AG08395 (cell line): ENCODE measurements at regions not wholly inside any gene's neighbourhood (a gene's known extent, or its start where the extent isn't known, plus 50 kb on each side); places are given as distances from the start of the nearest gene placed in this dataset.
"Not testable (repeated sequence)": the region's sequence is repeated elsewhere in the genome, so short reads cannot be mapped to it uniquely, and the experiment has no call there.

Experiments
- DNase-seq: peaks from one replicate; pipeline ENCODE4 v3.0.0; 2012; ENCODE audit warnings: mixed read lengths, low spot score

DNA sequence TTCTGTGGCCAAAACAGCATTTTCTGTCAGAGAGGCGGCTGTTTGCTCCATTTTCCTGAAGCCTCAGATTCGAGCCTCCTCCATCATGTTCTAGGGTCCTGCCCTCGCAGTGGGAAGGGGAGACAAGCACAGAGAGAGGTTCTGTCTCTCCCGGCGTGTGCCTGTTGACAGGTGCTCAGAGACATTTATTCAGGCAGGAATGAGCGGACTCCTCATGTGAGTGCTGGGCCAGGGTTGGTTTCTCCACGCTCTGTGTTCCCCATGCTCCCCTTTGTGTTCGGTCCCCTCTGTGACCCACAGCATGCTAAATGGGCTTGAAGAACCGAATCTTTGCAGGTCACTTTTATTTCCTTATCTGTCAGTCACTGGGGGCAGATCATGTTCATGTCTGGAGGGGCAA is 374.6 kb downstream of the GLRX3 start:
- no peak for DNase-seq

DNA sequence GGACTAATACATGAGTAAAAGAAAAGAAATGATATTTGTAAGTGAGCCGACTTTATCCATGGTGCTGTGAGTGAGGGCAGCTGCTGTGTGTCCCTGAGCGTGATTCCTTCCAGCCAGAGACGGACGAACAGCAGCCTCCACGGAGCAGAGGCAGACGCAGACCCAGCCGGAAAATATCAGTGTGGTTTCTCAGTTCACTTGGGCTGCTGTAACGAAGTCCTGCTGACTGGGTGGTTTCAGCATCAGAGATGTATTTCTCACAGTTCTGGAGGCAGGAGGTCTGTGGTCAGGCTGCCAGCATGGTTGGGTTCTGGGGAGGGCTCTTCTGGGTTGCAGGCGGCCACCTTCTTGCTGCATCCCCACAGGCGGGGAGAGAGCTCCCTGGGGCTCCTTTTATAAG is 375.6 kb downstream of the GLRX3 start:
- no peak for DNase-seq

DNA sequence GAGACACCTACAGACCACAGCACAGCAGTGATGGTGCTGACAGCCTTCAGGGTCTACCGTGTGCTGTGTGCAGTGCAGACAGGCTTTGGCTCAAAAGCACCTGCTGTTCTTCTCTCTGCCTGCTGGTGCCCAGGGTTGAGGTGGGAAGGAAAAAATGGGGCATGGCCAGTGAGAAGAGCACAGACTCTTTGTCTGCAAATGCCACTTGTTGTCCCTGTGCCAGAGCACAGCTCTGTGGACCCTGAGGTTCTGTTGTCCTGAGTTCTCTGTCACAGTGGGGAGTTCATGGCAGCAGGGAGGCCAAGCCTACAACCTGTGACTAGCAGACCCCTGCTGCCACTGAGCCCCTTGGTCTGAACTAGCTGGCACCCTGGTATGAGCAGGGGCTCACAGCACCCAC is 376.7 kb downstream of the GLRX3 start:
- DNase-seq, result no peak

DNA sequence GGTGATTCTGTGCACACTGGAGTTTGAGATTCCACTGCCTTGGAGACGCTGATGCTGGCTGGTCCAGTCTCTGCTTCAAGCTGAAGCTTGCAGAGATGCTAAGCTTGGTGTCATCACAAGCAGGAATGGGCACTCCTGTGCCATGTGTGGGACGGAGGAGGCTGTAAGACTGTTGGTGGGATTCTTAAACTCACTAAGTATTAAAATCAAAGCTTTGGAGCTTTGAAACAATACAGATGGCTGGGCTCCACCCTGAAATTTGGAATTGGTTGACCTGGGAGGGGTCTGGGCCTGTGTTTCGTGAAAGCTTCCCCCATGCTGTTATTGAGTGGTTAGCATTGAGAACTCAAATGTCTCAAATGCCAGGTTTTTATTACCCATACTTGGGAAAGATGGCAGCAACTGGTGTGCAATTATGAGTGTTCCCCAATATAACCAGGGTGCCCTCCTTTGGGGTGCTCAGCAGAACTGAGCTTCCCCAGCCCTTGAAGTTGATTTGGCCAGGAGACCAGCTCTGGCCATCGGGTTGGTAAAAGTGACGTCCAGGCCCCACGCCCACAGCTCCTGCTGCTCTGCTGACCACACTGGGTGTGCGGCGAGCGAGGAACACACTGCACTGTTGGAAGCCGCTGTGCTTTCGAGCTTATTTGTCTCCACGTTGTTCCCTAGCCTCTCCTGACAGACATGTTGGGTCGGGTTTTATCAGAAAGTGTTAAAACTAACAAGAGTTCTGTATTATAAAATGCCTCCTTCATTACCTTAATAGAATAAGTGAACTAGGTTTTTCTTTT is 377.7 kb downstream of the GLRX3 start:
- DNase-seq, result no peak

DNA sequence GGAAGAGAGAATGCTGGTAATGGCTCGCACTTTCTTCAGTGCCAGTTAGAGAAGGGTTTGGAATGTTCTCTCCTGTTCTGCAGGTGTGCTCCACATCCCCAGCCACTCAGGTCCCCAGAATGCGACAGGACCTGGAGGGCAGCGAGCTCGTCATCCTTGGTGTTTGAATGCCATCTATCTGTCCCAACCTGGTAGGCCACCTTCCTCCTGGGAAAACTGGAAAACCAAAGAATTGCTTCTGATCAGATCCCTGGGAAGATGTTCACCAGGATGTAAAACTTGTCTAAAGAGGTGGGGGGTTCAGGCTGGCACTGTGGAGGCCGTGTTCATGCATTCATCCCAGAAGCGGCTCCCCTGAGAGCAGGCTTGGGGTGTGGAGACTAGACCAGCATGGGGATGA is 379.5 kb downstream of the GLRX3 start:
- no peak for DNase-seq

DNA sequence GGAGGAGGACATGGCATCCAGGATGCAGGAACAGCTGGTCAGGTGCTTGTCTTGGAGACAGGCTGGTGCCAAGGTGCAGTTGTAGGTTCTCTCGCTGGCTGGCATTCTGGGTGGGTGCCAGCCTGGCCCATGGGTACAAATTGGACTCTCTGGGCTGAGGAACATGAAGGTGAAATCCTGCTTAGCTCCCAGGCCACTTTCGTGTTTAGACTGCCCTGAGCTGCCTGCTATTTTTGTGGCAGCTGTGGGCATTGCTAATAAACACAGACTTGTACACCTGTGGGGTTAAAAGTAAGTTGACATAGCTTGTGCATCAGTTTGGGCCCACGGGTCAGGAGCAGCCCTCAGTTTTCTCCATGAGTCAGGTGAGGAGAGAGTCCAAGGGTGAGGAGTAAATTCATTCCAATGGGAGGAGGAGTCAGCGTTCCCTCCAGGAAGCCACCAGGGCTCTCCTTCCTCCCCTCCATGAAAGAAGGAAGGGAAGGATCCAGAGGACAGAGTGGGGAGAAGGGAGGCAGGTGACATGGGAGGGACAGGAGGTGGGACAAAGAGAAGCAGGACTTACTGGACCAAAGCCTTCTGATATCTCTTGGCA is 380.0 kb downstream of the GLRX3 start:
- DNase-seq, result no peak

DNA sequence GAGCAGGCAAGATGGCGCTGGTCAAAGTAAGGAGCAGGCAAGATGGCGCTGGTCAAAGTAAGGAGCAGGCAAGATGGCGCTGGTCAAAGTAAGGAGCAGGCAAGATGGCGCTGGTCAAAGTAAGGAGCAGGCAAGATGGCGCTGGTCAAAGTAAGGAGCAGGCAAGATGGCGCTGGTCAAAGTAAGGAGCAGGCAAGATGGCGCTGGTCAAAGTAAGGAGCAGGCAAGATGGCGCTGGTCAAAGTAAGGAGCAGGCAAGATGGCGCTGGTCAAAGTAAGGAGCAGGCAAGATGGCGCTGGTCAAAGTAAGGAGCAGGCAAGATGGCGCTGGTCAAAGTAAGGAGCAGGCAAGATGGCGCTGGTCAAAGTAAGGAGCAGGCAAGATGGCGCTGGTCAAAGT is 382.7 kb downstream of the GLRX3 start:
- not testable (repeated sequence) for DNase-seq

DNA sequence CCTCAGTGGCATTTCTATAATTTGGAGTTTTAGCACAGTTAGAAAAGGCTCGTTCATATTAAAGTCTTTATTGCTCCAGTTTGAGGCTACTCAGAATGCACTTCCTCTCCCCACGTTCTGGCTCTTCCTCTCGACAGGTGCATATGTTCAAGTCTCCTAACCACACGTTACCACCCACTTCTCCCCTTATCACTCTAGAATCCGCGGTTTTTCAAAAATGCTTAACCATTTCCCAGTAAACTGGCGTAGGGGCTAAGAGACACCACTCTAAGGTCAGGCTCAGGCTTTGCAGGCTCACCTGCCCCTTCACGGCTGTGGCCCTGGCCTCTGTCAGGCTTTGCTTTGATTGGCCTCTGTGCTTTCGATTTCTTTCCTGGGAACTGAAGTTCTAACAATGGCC is 383.6 kb downstream of the GLRX3 start:
- DNase-seq, result no peak

DNA sequence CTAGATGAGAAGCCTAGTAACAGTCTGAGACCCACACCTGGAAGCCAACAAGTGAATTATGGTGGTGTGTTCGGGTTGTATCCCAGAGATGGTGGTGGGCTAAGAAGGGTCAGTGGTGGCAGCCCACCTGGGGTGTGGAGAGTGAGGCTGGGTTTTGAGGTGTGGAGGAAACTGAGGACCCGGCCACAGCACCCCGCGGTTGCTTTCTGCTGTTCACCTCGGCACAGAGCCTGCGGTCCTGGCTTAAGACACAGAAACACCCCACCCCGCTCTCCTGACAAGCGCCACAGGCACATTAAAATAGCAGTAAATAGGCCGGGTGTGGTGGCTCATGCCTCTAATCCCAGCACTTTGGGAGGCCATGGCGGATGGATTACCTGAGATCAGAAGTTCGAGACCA is 395.1 kb downstream of the GLRX3 start:
- DNase-seq, result no peak

DNA sequence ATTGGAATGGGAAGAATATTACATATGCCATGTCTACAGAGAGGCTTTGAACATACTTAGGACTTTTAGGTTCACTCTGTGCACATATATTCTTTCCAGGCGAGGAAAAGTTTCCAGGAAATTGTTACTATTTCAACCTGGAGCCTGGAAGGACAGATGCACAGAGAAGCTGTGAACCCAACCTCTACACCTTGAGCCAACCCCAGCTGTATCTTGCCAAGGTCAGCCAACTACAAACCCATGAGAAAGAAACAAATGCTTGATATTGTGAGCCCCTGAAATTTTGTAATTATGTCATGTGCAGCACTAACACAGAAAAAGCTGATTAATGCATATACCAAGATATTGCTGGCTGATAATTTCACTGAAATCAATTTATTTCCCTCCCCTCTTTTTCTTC is 404.9 kb downstream of the GLRX3 start:
- DNase-seq, result no peak

DNA sequence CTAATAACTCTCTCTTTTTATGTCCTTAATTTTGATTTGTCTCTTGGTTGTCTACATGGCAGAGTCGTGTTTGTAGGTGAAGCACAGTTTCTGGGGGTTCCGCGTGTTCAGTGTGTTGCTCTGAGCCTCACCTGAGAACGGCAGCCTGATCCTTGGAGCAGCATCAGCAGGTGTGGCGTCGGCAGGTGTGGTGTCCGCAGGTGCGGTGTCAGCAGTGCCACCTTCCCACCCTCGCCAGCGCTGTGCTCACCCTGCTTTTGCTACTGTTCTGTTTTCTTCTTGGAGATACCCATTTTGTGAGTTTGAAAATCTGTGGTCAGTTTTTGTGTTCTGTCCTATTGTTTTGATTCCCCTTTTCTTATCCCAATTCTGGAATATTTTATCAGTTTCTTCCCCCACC is 406.6 kb downstream of the GLRX3 start:
- no peak for DNase-seq

DNA sequence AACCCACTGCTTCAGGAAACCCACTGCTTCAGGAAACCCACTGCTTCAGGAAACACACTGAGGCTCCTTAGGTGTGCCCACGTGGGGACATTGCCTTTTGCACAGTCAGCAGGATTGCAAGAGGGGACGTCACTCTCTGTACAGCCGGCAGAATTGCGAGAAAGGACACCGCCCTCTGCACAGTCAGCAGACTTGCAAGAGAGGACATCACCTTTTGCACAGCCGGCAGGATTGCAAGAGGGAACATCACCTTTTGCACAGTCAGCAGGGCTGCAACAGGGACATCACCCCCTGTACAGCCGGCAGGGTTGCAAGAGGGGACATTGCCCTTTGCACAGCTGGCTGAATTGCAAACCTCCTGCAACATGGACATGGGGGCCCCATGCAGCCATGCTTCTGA is 407.6 kb downstream of the GLRX3 start:
- no peak for DNase-seq

DNA sequence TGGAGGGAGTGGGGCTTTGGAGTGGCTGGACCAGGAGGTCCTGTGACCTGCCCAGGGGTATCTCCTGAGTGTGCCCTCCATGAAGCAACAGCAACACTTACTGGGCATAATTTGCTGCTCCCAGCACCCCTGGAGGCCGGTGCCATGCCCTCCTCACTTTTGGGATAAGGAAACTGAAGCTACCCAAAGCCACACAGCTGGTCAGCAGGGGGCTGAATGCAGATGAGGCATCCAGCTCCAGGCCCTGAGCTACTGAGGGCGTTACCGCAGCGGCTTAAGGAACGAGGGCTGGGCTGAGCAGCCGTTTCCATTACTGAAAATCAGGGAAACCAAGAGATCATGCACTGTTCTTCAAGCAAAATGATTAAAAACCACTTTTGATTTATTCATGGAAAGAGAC is 408.9 kb downstream of the GLRX3 start:
- DNase-seq, result no peak

DNA sequence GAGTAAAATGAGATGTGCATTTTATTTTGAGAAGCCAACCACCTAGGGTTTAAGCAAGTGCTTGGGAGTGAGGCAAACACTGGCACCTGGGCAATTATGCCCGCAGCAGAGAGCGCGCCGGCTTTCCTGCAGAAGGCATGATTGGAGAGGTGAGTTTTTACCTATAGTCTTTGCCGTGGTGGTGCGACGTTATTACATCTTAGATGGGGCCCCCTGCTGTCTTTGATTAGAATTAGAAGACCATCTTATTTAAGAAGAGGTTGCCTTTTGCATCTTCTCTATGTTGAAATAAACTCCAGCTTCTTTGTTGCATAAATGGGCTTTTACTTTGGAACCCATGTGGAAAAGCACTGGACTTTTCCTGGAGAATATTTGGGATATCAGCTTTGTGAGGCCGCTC is 409.5 kb downstream of the GLRX3 start:
- DNase-seq, result no peak

DNA sequence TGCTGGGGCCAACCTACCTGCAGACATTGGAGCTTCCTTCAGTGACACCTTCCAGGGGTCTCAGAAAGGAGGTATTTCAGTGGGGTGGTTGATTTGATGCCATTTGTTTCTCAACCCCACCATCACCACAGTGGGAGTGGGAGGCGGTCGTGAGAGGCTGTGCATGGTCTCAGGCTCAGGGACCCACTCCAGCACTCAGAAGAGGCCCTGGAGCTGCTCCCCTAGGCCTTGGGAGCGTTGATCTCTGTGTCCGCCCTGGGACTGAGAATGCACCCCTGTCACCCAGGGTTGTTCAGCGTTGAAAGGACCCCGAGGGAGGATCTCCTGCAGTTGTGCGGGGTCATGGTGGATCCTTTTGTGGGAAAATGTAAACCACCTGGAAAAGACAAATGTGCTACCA is 410.6 kb downstream of the GLRX3 start:
- DNase-seq, result no peak

DNA sequence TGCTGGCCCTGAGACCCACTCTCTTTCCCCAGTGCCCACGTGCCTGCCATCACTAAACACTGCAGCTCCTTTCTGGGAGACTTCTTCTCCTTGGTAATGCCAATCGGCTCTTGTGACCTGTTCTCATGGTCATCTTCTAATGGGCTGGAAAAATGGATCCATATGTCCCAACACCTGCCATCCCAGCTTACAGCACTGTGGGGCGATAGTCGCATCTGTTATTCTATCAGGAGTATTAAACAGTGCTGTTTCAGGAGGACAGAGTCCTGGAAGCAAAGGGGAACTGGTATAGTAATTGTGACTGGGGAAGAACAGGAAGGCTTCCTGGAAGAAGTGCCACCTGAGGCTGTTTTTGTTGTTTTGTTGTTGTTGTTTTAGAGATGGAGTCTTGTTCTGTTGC is 411.2 kb downstream of the GLRX3 start:
- DNase-seq, result no peak

DNA sequence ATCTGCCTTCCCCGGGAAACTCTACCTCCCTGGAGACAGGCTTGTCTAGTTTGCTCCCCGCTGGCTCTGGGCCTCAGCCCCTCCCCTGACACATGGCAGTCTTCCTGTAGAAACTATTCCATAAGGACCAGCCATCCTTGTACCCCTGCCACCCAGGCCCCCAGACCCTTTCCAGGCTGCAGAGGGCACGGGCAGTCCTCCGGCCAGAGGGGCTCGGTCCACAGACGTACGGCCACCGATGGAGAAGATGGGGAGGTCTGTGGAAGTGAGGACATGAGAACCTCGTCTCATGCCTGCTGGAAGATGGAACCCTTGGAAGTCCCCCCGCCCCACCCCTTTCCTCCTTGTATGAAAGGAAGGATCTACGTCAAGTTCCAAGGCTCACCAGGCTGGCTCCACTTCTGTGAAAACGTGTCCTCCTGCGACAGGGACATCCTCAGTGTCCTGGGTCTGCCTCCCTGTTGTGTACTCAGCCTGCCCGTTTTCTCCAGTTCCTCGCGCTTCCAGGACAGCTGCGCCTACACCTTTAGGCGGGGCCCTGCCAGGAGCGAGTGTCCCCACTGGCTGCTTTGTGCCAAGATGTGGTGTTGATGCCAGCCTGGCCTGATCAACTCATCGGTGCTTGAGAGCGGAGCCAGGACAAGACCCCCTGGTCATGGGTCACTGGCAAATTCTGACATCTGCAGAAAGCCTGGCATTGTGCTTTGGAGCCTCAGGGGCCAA is 414.9 kb downstream of the GLRX3 start:
- no peak for DNase-seq

DNA sequence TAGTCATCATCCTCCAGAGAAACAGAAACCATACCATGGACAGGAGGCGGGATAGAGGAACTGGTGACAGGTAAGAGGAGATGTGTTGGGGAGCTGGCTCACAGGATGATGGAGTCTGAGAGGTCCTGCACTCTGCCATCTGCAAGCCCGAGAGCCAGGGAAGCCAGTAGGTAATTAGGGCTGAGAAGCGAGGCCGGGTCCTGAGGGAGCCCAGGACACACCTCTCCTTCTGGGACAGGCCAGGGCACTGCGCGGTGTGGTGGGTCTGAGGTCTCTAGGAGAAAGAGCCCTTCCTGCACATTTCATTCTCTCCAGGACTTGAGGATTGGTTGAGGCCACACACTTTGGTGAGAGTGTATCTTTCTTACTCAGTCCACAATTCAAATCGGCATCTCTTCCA is 415.5 kb downstream of the GLRX3 start:
- DNase-seq, result no peak

DNA sequence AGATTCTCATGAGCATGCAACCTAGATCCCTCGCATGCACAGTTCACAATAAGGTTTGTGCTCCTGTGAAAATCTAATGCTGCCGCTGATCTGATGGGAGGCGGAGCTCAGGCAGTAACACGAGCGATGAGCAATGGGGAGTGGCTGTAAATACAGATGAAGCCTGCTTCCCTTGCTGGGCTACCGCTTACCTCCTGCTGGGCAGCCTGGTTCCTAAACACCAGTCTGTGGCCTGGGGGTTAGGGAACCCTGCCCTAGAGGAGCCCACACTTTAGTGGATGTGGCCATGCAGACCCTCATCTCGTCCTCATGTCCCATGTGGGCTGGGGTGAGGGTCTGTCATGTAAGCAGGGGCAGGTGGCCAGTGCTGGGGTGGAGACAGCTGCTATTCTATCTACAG is 417.6 kb downstream of the GLRX3 start:
- DNase-seq, result no peak

DNA sequence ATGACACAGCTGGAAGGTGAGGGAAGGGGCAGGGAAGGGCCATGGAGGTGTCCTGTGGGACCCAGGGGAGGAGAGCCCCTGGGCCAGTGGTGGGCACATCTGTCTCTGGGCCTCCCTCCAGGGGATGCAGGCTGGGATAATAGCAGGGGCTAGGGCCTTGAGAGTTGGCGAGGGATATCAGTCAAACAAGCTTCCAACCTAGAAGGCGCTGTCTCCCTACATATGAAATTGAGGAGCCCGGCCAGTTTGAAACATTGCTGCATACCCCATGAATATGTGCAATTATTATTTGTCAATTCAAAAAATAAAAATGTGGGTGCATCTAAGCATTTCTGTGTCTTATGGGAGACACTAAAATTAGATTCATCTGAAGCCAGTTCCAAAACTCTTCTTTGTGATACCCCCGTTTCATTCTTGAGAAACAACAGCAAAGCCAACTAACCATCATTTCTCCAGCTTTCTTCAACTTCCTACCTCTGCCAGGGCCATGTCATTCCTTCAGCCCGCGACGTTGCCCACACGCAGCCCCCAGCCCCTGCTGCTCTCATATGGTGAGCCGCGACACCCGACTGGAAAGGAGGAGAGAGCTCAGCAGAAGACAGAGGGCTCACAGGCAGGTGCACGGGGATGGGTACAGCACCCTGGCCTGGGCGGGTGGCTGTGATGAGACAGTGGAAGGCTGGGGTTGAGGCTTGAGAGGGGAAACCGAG is 418.7 kb downstream of the GLRX3 start:
- no peak for DNase-seq

DNA sequence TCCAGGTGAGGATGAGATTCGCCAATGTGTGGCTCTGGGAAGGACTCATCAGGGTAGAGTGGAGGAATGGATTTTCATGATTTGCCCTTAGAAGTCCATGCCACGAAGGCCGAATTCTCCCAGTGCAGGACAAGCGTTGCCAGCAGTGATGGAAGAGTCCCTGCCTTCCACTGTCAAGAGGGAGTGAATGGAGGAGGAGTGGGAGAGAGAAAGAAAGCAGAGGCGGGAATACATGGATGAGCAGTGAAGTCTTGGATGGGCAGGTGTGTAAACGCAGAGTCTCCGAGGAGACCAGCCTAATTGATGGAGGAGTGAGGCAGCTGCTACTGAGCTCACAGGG is 419.2 kb downstream of the GLRX3 start:
- no peak for DNase-seq

DNA sequence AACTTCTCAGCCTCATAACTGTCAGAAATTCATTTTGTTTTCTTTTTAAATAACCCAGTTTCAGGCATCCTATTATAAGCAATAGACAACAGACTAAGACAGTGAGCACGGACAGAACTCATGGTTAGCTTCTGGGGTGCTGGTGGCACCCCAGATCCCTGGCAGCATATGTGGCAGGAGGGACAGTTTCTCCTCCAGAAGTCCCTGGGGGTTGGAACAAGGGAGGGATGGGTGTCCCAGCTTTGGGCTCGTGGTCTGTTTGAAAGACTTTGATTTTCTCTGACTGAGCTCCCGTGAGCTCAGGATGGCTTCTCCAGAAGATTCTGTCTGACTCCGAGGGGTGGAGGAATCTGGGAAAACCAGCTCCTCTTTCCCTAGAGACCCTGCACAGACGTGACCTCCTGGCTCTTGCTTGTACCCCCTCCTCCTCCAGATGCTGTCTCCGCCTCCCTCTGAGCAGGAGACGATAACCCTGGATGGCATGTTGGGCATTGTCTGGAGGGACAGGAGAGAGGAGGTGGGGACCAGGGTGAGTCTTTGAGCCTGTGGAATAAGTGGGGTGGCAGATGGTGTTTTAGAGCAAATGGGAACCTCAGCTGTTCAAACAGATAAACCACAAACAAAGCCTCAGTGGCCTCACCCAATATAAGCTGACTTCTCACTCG is 421.1 kb downstream of the GLRX3 start:
- DNase-seq, result no peak
